ENCODE measurements at regions not wholly inside any gene's neighbourhood (a gene's known extent, or its start where the extent isn't known, plus 50 kb on each side); places are given as distances from the start of the nearest gene placed in this dataset.

- TF ChIP-seq, protein P1, sequence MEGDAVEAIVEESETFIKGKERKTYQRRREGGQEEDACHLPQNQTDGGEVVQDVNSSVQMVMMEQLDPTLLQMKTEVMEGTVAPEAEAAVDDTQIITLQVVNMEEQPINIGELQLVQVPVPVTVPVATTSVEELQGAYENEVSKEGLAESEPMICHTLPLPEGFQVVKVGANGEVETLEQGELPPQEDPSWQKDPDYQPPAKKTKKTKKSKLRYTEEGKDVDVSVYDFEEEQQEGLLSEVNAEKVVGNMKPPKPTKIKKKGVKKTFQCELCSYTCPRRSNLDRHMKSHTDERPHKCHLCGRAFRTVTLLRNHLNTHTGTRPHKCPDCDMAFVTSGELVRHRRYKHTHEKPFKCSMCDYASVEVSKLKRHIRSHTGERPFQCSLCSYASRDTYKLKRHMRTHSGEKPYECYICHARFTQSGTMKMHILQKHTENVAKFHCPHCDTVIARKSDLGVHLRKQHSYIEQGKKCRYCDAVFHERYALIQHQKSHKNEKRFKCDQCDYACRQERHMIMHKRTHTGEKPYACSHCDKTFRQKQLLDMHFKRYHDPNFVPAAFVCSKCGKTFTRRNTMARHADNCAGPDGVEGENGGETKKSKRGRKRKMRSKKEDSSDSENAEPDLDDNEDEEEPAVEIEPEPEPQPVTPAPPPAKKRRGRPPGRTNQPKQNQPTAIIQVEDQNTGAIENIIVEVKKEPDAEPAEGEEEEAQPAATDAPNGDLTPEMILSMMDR (IDR thresholded peaks at IDR 0.05; ENCODE audit: low read depth, low read length): no peak
- TF ChIP-seq EZH2phosphoT487 (IDR thresholded peaks at IDR 0.05; ENCODE audit: low read depth): no peak
Measured at GRCh38 chrX:39852491-39852890, 245.3 kb downstream of the BCOR start.

Measured in OCI-LY3 (cell line).